Astrocyte of the spinal cord (primary cell): ENCODE measurements at regions not wholly inside any gene's neighbourhood (a gene's known extent, or its start where the extent isn't known, plus 50 kb on each side); places are given as distances from the start of the nearest gene placed in this dataset.

Source experiments
- DNase-seq: peaks from one replicate; pipeline ENCODE4 v3.0.0; 2011; ENCODE audit warnings: low read depth, low spot score
- H3K4me3 ChIP-seq: 2 replicates; pipeline ENCODE4 v1.5.1; 2011; ENCODE audit warnings: low read depth, mild to moderate bottlenecking, low read length, moderate library complexity
- in situ Hi-C: cut with HindIII; loops from 2 replicates; pipeline ENCODE4 v1.10.0; 2017; ENCODE audit warnings: low sequenced_read_pairs
- TF ChIP-seq, protein P1 (sequence below): IDR thresholded peaks from 2 replicates; pipeline ENCODE4 v1.5.1; 2012; ENCODE audit warnings: low read depth, mild to moderate bottlenecking, low read length, inconsistent platforms

GRCh38 chr5:119304439-119305211 lies 51.2 kb upstream of the TNFAIP8 start:
- in situ Hi-C loops: no loop called here
- H3K4me3 ChIP-seq: no peak overlapping the region

More at GRCh38 chr5:119304439-119305211, 51.2 kb upstream of the TNFAIP8 start:
- TF ChIP-seq, protein P1, sequence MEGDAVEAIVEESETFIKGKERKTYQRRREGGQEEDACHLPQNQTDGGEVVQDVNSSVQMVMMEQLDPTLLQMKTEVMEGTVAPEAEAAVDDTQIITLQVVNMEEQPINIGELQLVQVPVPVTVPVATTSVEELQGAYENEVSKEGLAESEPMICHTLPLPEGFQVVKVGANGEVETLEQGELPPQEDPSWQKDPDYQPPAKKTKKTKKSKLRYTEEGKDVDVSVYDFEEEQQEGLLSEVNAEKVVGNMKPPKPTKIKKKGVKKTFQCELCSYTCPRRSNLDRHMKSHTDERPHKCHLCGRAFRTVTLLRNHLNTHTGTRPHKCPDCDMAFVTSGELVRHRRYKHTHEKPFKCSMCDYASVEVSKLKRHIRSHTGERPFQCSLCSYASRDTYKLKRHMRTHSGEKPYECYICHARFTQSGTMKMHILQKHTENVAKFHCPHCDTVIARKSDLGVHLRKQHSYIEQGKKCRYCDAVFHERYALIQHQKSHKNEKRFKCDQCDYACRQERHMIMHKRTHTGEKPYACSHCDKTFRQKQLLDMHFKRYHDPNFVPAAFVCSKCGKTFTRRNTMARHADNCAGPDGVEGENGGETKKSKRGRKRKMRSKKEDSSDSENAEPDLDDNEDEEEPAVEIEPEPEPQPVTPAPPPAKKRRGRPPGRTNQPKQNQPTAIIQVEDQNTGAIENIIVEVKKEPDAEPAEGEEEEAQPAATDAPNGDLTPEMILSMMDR: no peak
- peak; percentile 45 for DNase-seq
